ENCODE measurements at regions not wholly inside any gene's neighbourhood (a gene's known extent, or its start where the extent isn't known, plus 50 kb on each side); places are given as distances from the start of the nearest gene placed in this dataset.

GRCh38 chr9:18215626-18216025, 258.3 kb upstream of the ADAMTSL1 start:
- WGBS, 2 donors: 77 to 78% methylated on average over 3 of the region's 3 CpGs
- Histone ChIP-seq H3K9me3 (no peaks in the 10 kb centered on the region), H3K36me3 (replicated peaks in 1 of 2; ENCODE audit: insufficient read depth in 1 of 2, low read depth in 2 of 2) (no peaks in the 10 kb centered on the region), H3K4me1 (no peaks in the 10 kb centered on the region), H3K27ac (no peak overlapping the region), H3K4me3 (no peak overlapping the region), H3K27me3 (no peaks in the 10 kb centered on the region)
- no peak for DNase-seq
- ATAC-seq: no peak
- TF ChIP-seq POLR2A (IDR thresholded peaks at IDR 0.05) (no peak), CTCF (IDR thresholded peaks at IDR 0.05) (no peak)
- intact Hi-C loops (cut with DNase I): no loop called here

GRCh38 chr9:18216376-18216775, 257.6 kb upstream of the ADAMTSL1 start:
- TF ChIP-seq CTCF (IDR thresholded peaks at IDR 0.05) (no peak), POLR2A (IDR thresholded peaks at IDR 0.05) (no peak)
- Histone ChIP-seq H3K4me1 (no peaks in the 10 kb centered on the region), H3K27ac (no peak overlapping the region), H3K4me3 (no peak overlapping the region), H3K9me3 (no peaks in the 10 kb centered on the region), H3K36me3 (replicated peaks in 1 of 2; ENCODE audit: insufficient read depth in 1 of 2, low read depth in 2 of 2) (no peaks in the 10 kb centered on the region), H3K27me3 (no peaks in the 10 kb centered on the region)
- intact Hi-C loops (cut with DNase I): no loop called here
- 68 to 71% methylated on average over 1 of the region's 1 CpG for WGBS, 2 donors
- DNase-seq (no peak), ATAC-seq (no peak)

- Histone ChIP-seq H3K4me3 (no peak overlapping the region), H3K4me1 (no peaks in the 10 kb centered on the region), H3K27me3 (no peaks in the 10 kb centered on the region), H3K9me3 (no peaks in the 10 kb centered on the region), H3K36me3 (replicated peaks in 1 of 2; ENCODE audit: insufficient read depth in 1 of 2, low read depth in 2 of 2) (no peaks in the 10 kb centered on the region), H3K27ac (no peak overlapping the region)
- no peak for DNase-seq
- no peak for ATAC-seq
- 69 to 72% methylated on average over 3 of the region's 3 CpGs for WGBS, 2 donors
- TF ChIP-seq POLR2A (IDR thresholded peaks at IDR 0.05): no peak
- TF ChIP-seq CTCF (IDR thresholded peaks at IDR 0.05): no peak
- intact Hi-C loops (cut with DNase I): no loop called here
These were observed 245.9 kb upstream of the ADAMTSL1 start for GRCh38 chr9:18228101-18228500.

- Histone ChIP-seq H3K9me3 (no peaks in the 10 kb centered on the region), H3K36me3 (replicated peaks in 1 of 2; ENCODE audit: insufficient read depth in 1 of 2, low read depth in 2 of 2) (no peaks in the 10 kb centered on the region), H3K4me3 (no peak overlapping the region), H3K4me1 (no peaks in the 10 kb centered on the region), H3K27ac (no peak overlapping the region), H3K27me3 (no peaks in the 10 kb centered on the region)
- intact Hi-C loops (cut with DNase I): no loop called here
- TF ChIP-seq CTCF (IDR thresholded peaks at IDR 0.05) (no peak), POLR2A (IDR thresholded peaks at IDR 0.05) (no peak)
- DNase-seq (no peak), ATAC-seq (no peak)
- WGBS, 2 donors: 54 to 58% methylated on average over 2 of the region's 2 CpGs
These were observed 243.8 kb upstream of the ADAMTSL1 start for GRCh38 chr9:18229992-18230676.

- no peaks in the 10 kb centered on the region for H3K36me3 ChIP-seq (replicated peaks in 1 of 2; ENCODE audit: insufficient read depth in 1 of 2, low read depth in 2 of 2)
- no peak overlapping the region for H3K27ac ChIP-seq
- ATAC-seq (no peak), DNase-seq (no peak)
- intact Hi-C loops (cut with DNase I): no loop called here
- H3K9me3 ChIP-seq: no peaks in the 10 kb centered on the region
- H3K4me1 ChIP-seq: no peaks in the 10 kb centered on the region
- H3K27me3 ChIP-seq: no peaks in the 10 kb centered on the region
- TF ChIP-seq CTCF (IDR thresholded peaks at IDR 0.05) (no peak), POLR2A (IDR thresholded peaks at IDR 0.05) (no peak)
- 51 to 52% methylated on average over 4 of the region's 4 CpGs for WGBS, 2 donors
- H3K4me3 ChIP-seq: no peak overlapping the region
These were observed 240.6 kb upstream of the ADAMTSL1 start for GRCh38 chr9:18233311-18233710.
